Suprapubic skin (tissue), 4 donors: ENCODE measurements at regions not wholly inside any gene's neighbourhood (a gene's known extent, or its start where the extent isn't known, plus 50 kb on each side); places are given as distances from the start of the nearest gene placed in this dataset.

Experiments used
- DNase-seq, 2 donors: peaks; one replicate each; pipeline ENCODE4 v3.0.0-alpha.2; 2019; ENCODE audit warnings: low spot score in 2 of 2
- H3K27ac ChIP-seq: fragments of 200-600 bp; sonication (generic); one replicate; pipeline ENCODE4 v1.5.1; 2019
- H3K27me3 ChIP-seq: fragments of 200-600 bp; sonication (generic); one replicate; pipeline ENCODE4 v1.5.1; 2019
- H3K36me3 ChIP-seq: fragments of 200-600 bp; sonication (generic); one replicate; pipeline ENCODE4 v1.5.1; 2019
- H3K4me1 ChIP-seq: fragments of 200-600 bp; sonication (generic); one replicate; pipeline ENCODE4 v1.5.1; 2019
- H3K4me3 ChIP-seq: fragments of 200-600 bp; sonication (generic); one replicate; pipeline ENCODE4 v1.5.1; 2019; ENCODE audit warnings: mild to moderate bottlenecking
- H3K9me3 ChIP-seq: fragments of 200-600 bp; sonication (generic); one replicate; pipeline ENCODE4 v1.5.1; 2019
- EP300 ChIP-seq: sonication (generic); formaldehyde crosslinking; IDR thresholded peaks from one replicate; pipeline ENCODE4 v1.6.1; 2017; ENCODE audit warnings: antibody characterized with exemption
- POLR2A ChIP-seq, 2 donors: fragments of 450-650 bp; IDR thresholded peaks; one replicate each; pipeline ENCODE4 v1.6.1; 2017; ENCODE audit warnings: antibody characterized with exemption in 2 of 2, mild to moderate bottlenecking in 2 of 2, moderate library complexity in 2 of 2
- POLR2AphosphoS5 ChIP-seq, 3 donors: sonication (generic); formaldehyde crosslinking; IDR thresholded peaks; one replicate each; pipeline ENCODE4 v1.6.1; 2017; ENCODE audit warnings: antibody characterized with exemption in 3 of 3
- WGBS: methylation state at CpG from one replicate; pipeline ENCODE4 v1.1.5; 2018; 5-methylcytosine and 5-hydroxymethylcytosine counted together
- TF ChIP-seq, protein P1 (sequence below), 2 donors: fragments of 200-600 bp in 1 of 2; fragments of 450-650 bp in 1 of 2; sonication (generic) in 1 of 2; IDR thresholded peaks; one replicate each; pipeline ENCODE4 v1.5.1; 2016 to 2019; ENCODE audit warnings: antibody characterized with exemption in 2 of 2, mild to moderate bottlenecking in 1 of 2, moderate library complexity in 1 of 2

DNA sequence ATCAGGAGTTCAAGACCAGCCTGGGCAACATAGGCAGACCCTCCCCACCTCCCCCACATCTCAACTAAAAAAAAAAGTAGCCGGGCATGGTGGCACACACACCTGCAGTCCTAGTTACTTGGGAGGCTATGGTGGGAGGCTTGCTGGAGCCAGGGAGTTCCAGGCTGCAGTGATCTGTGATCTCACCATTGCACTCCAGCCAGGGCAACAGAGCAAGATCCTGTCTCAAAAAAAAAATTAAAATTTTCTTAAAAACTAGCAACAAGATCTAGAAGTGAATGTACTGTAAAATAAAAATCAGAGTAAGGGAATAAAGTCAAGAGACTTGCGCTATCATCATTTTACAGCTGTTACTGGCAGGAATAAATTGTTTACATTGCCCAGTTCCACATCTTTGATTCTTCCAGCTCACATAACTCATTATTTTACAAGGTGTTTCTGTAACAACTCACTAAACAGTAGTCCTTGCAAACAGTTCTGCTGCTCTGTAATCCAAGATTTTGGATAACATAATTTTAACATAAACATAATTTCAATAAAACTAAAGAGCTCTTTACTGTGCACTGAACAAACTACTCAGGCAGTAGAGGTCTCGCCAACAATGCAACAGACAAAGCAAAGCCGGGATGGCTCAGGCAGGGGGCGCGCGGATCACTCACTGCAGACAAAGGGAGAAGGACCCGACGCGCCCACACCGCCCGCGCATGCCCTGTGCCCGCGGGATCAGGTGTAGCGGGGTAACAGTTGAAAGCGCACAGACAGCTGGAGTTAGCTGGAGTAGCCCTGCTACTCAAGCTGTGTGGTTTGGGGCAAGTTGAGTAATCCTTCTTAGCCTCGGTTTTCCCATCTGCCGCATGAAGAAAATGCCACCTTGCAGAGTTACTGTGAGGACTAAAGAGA is 73.3 kb upstream of the NFE2L3 start:
- H3K27ac ChIP-seq, result no peak overlapping the region
- H3K36me3 ChIP-seq, result no peaks in the 10 kb centered on the region
- peak in 1 of 2 donors; percentile 73 for DNase-seq
- no peak overlapping the region for H3K4me3 ChIP-seq
- no peak for TF ChIP-seq POLR2AphosphoS5 (IDR thresholded peaks at IDR 0.05)
- TF ChIP-seq, protein P1, sequence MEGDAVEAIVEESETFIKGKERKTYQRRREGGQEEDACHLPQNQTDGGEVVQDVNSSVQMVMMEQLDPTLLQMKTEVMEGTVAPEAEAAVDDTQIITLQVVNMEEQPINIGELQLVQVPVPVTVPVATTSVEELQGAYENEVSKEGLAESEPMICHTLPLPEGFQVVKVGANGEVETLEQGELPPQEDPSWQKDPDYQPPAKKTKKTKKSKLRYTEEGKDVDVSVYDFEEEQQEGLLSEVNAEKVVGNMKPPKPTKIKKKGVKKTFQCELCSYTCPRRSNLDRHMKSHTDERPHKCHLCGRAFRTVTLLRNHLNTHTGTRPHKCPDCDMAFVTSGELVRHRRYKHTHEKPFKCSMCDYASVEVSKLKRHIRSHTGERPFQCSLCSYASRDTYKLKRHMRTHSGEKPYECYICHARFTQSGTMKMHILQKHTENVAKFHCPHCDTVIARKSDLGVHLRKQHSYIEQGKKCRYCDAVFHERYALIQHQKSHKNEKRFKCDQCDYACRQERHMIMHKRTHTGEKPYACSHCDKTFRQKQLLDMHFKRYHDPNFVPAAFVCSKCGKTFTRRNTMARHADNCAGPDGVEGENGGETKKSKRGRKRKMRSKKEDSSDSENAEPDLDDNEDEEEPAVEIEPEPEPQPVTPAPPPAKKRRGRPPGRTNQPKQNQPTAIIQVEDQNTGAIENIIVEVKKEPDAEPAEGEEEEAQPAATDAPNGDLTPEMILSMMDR (IDR thresholded peaks at IDR 0.05), result peak; percentile 11 to 23
- 20% methylated on average over 15 of the region's 19 CpGs for WGBS
- peaks cover 5% of the 10 kb centered on the region for H3K4me1 ChIP-seq
- peaks cover 42% of the 10 kb centered on the region for H3K27me3 ChIP-seq
- H3K9me3 ChIP-seq, result no peaks in the 10 kb centered on the region

DNA sequence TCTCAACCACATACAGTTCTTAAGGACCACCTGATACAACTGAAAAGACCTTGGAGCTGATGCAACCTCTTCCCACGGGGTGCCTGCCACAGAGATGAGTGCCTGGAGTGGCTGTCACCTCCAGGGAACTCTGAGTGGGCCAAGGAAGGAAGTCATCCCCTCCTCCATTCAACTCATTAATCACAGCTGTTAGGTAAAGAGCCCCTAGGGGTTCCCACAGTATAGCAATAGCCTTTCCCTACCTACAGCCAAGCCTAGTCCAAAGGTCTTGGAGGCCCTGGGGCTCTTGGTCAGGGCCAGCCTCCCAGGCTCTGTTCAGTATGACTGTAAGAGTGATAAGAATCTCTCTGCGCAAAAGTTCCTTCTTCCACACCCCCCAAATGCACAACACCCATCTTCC is 70.4 kb upstream of the NFE2L3 start:
- H3K4me1 ChIP-seq, result peaks cover 5% of the 10 kb centered on the region

DNA sequence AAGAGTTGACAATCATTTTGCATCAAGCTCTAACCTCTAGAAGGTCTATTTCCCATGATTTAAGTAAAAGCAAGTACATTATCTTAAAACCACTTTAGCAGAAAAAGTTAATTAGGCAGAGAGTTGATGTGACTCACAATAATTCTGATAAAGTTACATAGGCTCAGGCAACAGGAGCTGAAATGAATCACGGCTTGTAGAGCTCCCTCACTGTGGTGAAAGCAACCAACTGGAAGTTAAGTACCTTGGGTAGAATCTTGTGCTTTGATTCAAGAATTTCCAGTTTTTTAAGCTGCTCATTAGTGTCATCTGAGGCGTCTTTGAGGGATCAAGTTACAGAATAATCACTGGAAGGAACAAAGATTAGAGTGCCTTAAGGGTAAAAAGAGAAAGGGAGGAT is 68.9 kb upstream of the NFE2L3 start:
- Histone ChIP-seq H3K27me3 (peaks cover 23% of the 10 kb centered on the region), H3K36me3 (no peaks in the 10 kb centered on the region), H3K4me3 (no peak overlapping the region), H3K27ac (no peak overlapping the region), H3K9me3 (no peaks in the 10 kb centered on the region), H3K4me1 (peaks cover 11% of the 10 kb centered on the region)
- TF ChIP-seq EP300 (no peak), POLR2A (IDR thresholded peaks at IDR 0.05) (no peak), POLR2AphosphoS5 (IDR thresholded peaks at IDR 0.05) (no peak)
- TF ChIP-seq, protein P1 (IDR thresholded peaks at IDR 0.05), result no peak
- no peak for DNase-seq
- WGBS, result 53% methylated on average over 2 of the region's 2 CpGs

More for the DNA sequence above, 70.4 kb upstream of the NFE2L3 start:
- DNase-seq, result no peak
- no peaks in the 10 kb centered on the region for H3K36me3 ChIP-seq
- H3K4me3 ChIP-seq, result no peak overlapping the region
- WGBS, result 64% methylated on average over 2 of the region's 2 CpGs
- H3K27ac ChIP-seq, result no peak overlapping the region
- no peaks in the 10 kb centered on the region for H3K9me3 ChIP-seq
- peaks cover 36% of the 10 kb centered on the region for H3K27me3 ChIP-seq
- TF ChIP-seq POLR2A (IDR thresholded peaks at IDR 0.05), result no peak
- no peak for TF ChIP-seq EP300
- TF ChIP-seq POLR2AphosphoS5 (IDR thresholded peaks at IDR 0.05), result no peak
- TF ChIP-seq, protein P1 (IDR thresholded peaks at IDR 0.05), result no peak

DNA sequence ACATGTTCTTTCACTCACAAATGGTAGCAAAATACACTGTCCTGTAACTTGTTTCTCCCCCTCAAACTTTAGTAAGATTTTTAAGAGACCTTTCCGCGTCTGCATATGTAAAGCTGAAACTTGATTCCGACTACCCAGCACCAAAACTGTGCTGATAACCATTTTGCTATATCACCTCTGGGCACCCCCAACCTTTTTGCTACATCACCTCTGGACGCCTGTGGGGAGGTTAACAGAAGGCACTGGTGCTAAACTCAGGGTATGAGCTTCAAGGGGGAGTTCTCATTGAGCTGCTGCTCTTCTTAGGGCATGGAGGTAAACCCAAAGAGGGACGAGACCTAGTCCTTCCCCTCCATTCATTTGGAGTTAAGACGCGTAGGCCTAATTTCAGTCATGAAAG is 67.6 kb upstream of the NFE2L3 start:
- Histone ChIP-seq H3K27ac (no peak overlapping the region), H3K9me3 (no peaks in the 10 kb centered on the region), H3K4me3 (no peak overlapping the region), H3K27me3 (peaks cover 10% of the 10 kb centered on the region), H3K4me1 (peaks cover 8% of the 10 kb centered on the region), H3K36me3 (no peaks in the 10 kb centered on the region)
- no peak for TF ChIP-seq POLR2AphosphoS5 (IDR thresholded peaks at IDR 0.05)
- TF ChIP-seq, protein P1 (IDR thresholded peaks at IDR 0.05), result no peak
- TF ChIP-seq EP300, result no peak
- TF ChIP-seq POLR2A (IDR thresholded peaks at IDR 0.05), result no peak
- 93% methylated on average over 7 of the region's 7 CpGs for WGBS
- DNase-seq, result no peak

DNA sequence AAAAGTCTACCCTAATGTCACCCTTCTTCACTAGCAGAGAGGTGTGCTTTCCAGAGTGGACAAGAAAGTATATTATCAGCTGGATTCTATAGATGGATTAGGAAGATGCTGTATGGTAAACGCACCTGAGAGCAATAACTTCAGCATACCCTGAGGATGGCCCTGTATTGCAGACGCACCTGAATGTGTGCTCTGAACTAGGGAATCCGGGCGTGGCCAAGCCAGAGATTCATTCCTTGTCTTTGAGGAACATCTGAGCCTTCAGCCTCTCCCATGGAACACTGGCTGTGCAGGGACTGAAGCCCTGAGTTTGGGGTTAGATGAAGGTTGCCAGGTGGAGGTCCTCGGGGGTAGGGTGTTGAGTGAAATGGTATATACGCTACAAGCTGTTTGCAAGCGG is 66.2 kb upstream of the NFE2L3 start:
- DNase-seq, result no peak
- H3K4me3 ChIP-seq, result no peak overlapping the region
- H3K9me3 ChIP-seq, result no peaks in the 10 kb centered on the region
- no peak overlapping the region for H3K27ac ChIP-seq
- H3K27me3 ChIP-seq, result peaks cover 2% of the 10 kb centered on the region
- no peaks in the 10 kb centered on the region for H3K36me3 ChIP-seq
- TF ChIP-seq, protein P1 (IDR thresholded peaks at IDR 0.05), result no peak
- TF ChIP-seq POLR2A (IDR thresholded peaks at IDR 0.05) (no peak), EP300 (no peak), POLR2AphosphoS5 (IDR thresholded peaks at IDR 0.05) (no peak)
- peaks cover 12% of the 10 kb centered on the region for H3K4me1 ChIP-seq
- 83% methylated on average over 7 of the region's 7 CpGs for WGBS
